ENCODE measurements at regions not wholly inside any gene's neighbourhood (a gene's known extent, or its start where the extent isn't known, plus 50 kb on each side); places are given as distances from the start of the nearest gene placed in this dataset.

GRCh38 chr2:20534913-20535801 is 88.3 kb downstream of the RHOB start:
- TF ChIP-seq CTCF (conservative IDR thresholded peaks at IDR 0.05; ENCODE audit: low read depth, low read length): no peak
- DNase-seq (ENCODE audit: low read depth): no peak
- H3K4me3 ChIP-seq (ENCODE audit: low read length): no peak overlapping the region

GRCh38 chr2:20536619-20537422 is 89.9 kb downstream of the RHOB start:
- no peak for TF ChIP-seq CTCF (conservative IDR thresholded peaks at IDR 0.05; ENCODE audit: low read depth, low read length)
- no peak overlapping the region for H3K4me3 ChIP-seq (ENCODE audit: low read length)
- no peak for DNase-seq (ENCODE audit: low read depth)

GRCh38 chr2:20537423-20538307 is 90.8 kb downstream of the RHOB start:
- no peak for TF ChIP-seq CTCF (conservative IDR thresholded peaks at IDR 0.05; ENCODE audit: low read depth, low read length)
- DNase-seq (ENCODE audit: low read depth): no peak

GRCh38 chr2:20538308-20539132 is 91.6 kb downstream of the RHOB start:
- DNase-seq (ENCODE audit: low read depth): no peak
- H3K4me3 ChIP-seq (ENCODE audit: low read length): no peak overlapping the region
- TF ChIP-seq CTCF (conservative IDR thresholded peaks at IDR 0.05; ENCODE audit: low read depth, low read length): no peak

More at GRCh38 chr2:20537423-20538307, 90.8 kb downstream of the RHOB start:
- no peak overlapping the region for H3K4me3 ChIP-seq (ENCODE audit: low read length)

GRCh38 chr2:20539133-20539719 is 92.4 kb downstream of the RHOB start:
- no peak for TF ChIP-seq CTCF (conservative IDR thresholded peaks at IDR 0.05; ENCODE audit: low read depth, low read length)
- H3K4me3 ChIP-seq (ENCODE audit: low read length): no peak overlapping the region
- no peak for DNase-seq (ENCODE audit: low read depth)
